Endothelial cell of umbilical vein (primary cell): ENCODE measurements at regions not wholly inside any gene's neighbourhood (a gene's known extent, or its start where the extent isn't known, plus 50 kb on each side); places are given as distances from the start of the nearest gene placed in this dataset.

Experiments used
- BruUV-seq: library from RNA; stranded (reverse); fragments of 400-500 nt; replicated peaks from 2 replicates; lab custom pipeline; 2021; lab: Mats Ljungman, UMichigan
- CTCF ChIA-PET: fragments of 300-600, 350-600 bp; sonication (Branson Sonifier 250); formaldehyde crosslinking; loops from one replicate; lab custom pipeline; 2021; ENCODE audit warnings: antibody characterized with exemption, inconsistent platforms; lab: Charles Lee
- POLR2A ChIA-PET: fragments of 300-600, 350-600 bp; sonication (Branson Sonifier 250); formaldehyde crosslinking; loops from one replicate; lab custom pipeline; 2021; ENCODE audit warnings: antibody characterized with exemption, inconsistent platforms; lab: Charles Lee
- DNase-seq: peaks from one replicate; pipeline ENCODE4 v3.0.0-alpha.2; 2011; ENCODE audit warnings: low read depth, low spot score
- FAIRE-seq: peaks from 2 replicates; lab custom pipeline; 2011; peaks lifted over from hg19 to GRCh38; lab: Jason Lieb, UNC
- H2AFZ ChIP-seq: 2 replicates; pipeline ENCODE4 v1.6.0; 2012; ENCODE audit warnings: low read depth, low read length, control low read depth, inconsistent platforms
- H3K27ac ChIP-seq: 2 replicates; pipeline ENCODE4 v1.5.1; 2011; ENCODE audit warnings: low read depth, mild to moderate bottlenecking, control low read depth, low read length, moderate library complexity; ENCODE audit not compliant: insufficient read depth
- H3K27me3 ChIP-seq, 2 experiments: 2 replicates each; pipeline versions ENCODE4 v1.6.0 to v1.6.1; 2011; ENCODE audit warnings: low read length in 2 of 2, mixed read lengths in 1 of 2; ENCODE audit not compliant: control insufficient read depth in 2 of 2, insufficient read depth in 2 of 2
- H3K36me3 ChIP-seq, 2 experiments: 2 replicates in 1 of 2; 3 replicates in 1 of 2; pipeline ENCODE4 v1.5.1; 2011; ENCODE audit warnings: low read length in 2 of 2, mild to moderate bottlenecking in 1 of 2, moderate library complexity in 1 of 2; ENCODE audit not compliant: control insufficient read depth in 2 of 2, insufficient read depth in 2 of 2; ENCODE audit errors: extremely low read depth in 1 of 2
- H3K4me1 ChIP-seq: 3 replicates; pipeline ENCODE4 v1.5.1; 2011; ENCODE audit warnings: mild to moderate bottlenecking, low read length; ENCODE audit not compliant: control insufficient read depth, insufficient read depth; ENCODE audit errors: extremely low read depth
- H3K4me2 ChIP-seq: 2 replicates; pipeline ENCODE4 v1.6.1; 2011; ENCODE audit warnings: low read length, control low read depth, mixed read lengths; ENCODE audit not compliant: insufficient read depth
- H3K4me3 ChIP-seq, 3 experiments: fragments of 200-600 bp in 1 of 3; sonication (generic), shearing (Covaris generic) in 1 of 3; replicated peaks in 1 of 3; 2 replicates each; pipeline ENCODE4 v1.5.1; 2011 to 2016; ENCODE audit warnings: control low read depth in 3 of 3, low read length in 3 of 3, mild to moderate bottlenecking in 2 of 3, inconsistent platforms in 1 of 3, low read depth in 1 of 3, moderate library complexity in 1 of 3; ENCODE audit not compliant: insufficient read depth in 1 of 3
- H3K79me2 ChIP-seq: 2 replicates; pipeline ENCODE4 v1.6.0; 2012; ENCODE audit warnings: low read length, inconsistent platforms; ENCODE audit not compliant: control insufficient read depth, insufficient read depth
- H3K9ac ChIP-seq: replicated peaks from 2 replicates; pipeline ENCODE3; 2011; ENCODE audit warnings: low read length, control low read depth; ENCODE audit not compliant: insufficient read depth; ENCODE audit errors: extremely low read depth
- H3K9me1 ChIP-seq: replicated peaks from 3 replicates; pipeline ENCODE4 v1.6.0; 2011; ENCODE audit warnings: mild to moderate bottlenecking, low read length; ENCODE audit not compliant: control insufficient read depth, insufficient read depth; ENCODE audit errors: extremely low read depth
- H3K9me3 ChIP-seq: replicated peaks from 2 replicates; pipeline ENCODE4 v1.5.1; 2012; ENCODE audit warnings: low read length, inconsistent platforms; ENCODE audit not compliant: control insufficient read depth, insufficient read depth
- H4K20me1 ChIP-seq: replicated peaks from 2 replicates; pipeline ENCODE3; 2011; ENCODE audit warnings: mild to moderate bottlenecking, low read length; ENCODE audit not compliant: control insufficient read depth, insufficient read depth; ENCODE audit errors: extremely low read depth
- CTCF ChIP-seq, 2 donors: IDR thresholded peaks; 1 replicate in 1 of 2; 2 replicates in 1 of 2; pipeline ENCODE4 v1.5.1; 2011; ENCODE audit warnings: low read length in 2 of 2, mild to moderate bottlenecking in 2 of 2, moderate library complexity in 2 of 2, control low read depth in 1 of 2, inconsistent platforms in 1 of 2, low read depth in 1 of 2; ENCODE audit not compliant: insufficient read depth in 1 of 2; ENCODE audit errors: extremely low read depth in 1 of 2
- EZH2 ChIP-seq: IDR thresholded peaks from 2 replicates; pipeline ENCODE4 v1.6.1; 2012; ENCODE audit warnings: borderline replicate concordance, low read depth, mild to moderate bottlenecking, moderate library complexity, low read length, inconsistent platforms; ENCODE audit not compliant: severe bottlenecking
- FOS ChIP-seq: IDR thresholded peaks from 2 replicates; pipeline ENCODE4 v1.6.1; 2011; ENCODE audit warnings: mild to moderate bottlenecking, low read length, moderate library complexity, borderline replicate concordance; ENCODE audit not compliant: insufficient read depth
- JUN ChIP-seq: IDR thresholded peaks from 2 replicates; pipeline ENCODE4 v1.6.1; 2011; ENCODE audit warnings: borderline replicate concordance, low read depth; ENCODE audit not compliant: insufficient read length, insufficient read depth
- MAX ChIP-seq: IDR thresholded peaks from 2 replicates; pipeline ENCODE4 v1.6.1; 2011; ENCODE audit not compliant: insufficient read depth, insufficient read length
- MYC ChIP-seq: IDR thresholded peaks from one replicate; pipeline ENCODE4 v1.6.1; 2011; ENCODE audit warnings: mild to moderate bottlenecking, low read depth, low read length
- POLR2A ChIP-seq: IDR thresholded peaks from 2 replicates; pipeline ENCODE4 v1.6.1; 2012; ENCODE audit warnings: low read depth, mild to moderate bottlenecking, control low read depth, low read length
- dilution Hi-C: fragments of 300-500 bp; cut with MboI; formaldehyde crosslinking; loops from one replicate; pipeline ENCODE4 v1.15.0; 2019; ENCODE audit warnings: low sequenced_read_pairs; ENCODE audit not compliant: extremely low pct_ligation_motif_present
- intact Hi-C: fragments of 100-400 bp; cut with micrococcal nuclease; formaldehyde crosslinking; loops from one replicate; pipeline ENCODE4 v1.10.0; 2022

- no peak for FAIRE-seq
- POLR2A ChIA-PET: no interaction called here
Measured at GRCh38 chr3:139803294-139803693, 125.5 kb upstream of the NMNAT3 start.

More at GRCh38 chr3:139803294-139803693, 125.5 kb upstream of the NMNAT3 start:
- H3K79me2 ChIP-seq: no peaks in the 10 kb centered on the region
- TF ChIP-seq FOS (no peak), MYC (no peak), POLR2A (no peak), EZH2 (no peak), CTCF (IDR thresholded peaks at IDR 0.05; ENCODE audit: extremely low read depth in 1 of 2, insufficient read depth in 1 of 2, low read depth in 1 of 2, low read length in 2 of 2) (no peak), JUN (no peak), MAX (no peak)
- no peak overlapping the region for H3K9ac ChIP-seq
- BruUV-seq: no TSS peak
- H2AFZ ChIP-seq: no peak overlapping the region
- H3K4me2 ChIP-seq: no peak overlapping the region
- dilution Hi-C loops: no loop called here
- H3K4me3 ChIP-seq: no peak overlapping the region
- no peak overlapping the region for H3K27ac ChIP-seq
- H4K20me1 ChIP-seq: no peaks in the 10 kb centered on the region
- H3K36me3 ChIP-seq: no peaks in the 10 kb centered on the region
- H3K9me1 ChIP-seq: no peaks in the 10 kb centered on the region
- intact Hi-C loops: no loop called here
- CTCF ChIA-PET: no interaction called here
- H3K9me3 ChIP-seq: peaks cover 1% of the 10 kb centered on the region
- no peak for DNase-seq
- H3K4me1 ChIP-seq: no peaks in the 10 kb centered on the region
- H3K27me3 ChIP-seq: no peaks in the 10 kb centered on the region
